NCI-H146 (cell line): ENCODE measurements at regions not wholly inside any gene's neighbourhood (a gene's known extent, or its start where the extent isn't known, plus 50 kb on each side); places are given as distances from the start of the nearest gene placed in this dataset.
A peak's percentile ranks its signal among the peaks of the same experiment; 100 is the strongest.
"Not testable (repeated sequence)": the region's sequence is repeated elsewhere in the genome, so short reads cannot be mapped to it uniquely, and the experiment has no call there.

Experiments used
- DNase-seq: peaks from one replicate; lab custom pipeline; 2025; lab: John Stamatoyannopoulos, UW

DNA sequence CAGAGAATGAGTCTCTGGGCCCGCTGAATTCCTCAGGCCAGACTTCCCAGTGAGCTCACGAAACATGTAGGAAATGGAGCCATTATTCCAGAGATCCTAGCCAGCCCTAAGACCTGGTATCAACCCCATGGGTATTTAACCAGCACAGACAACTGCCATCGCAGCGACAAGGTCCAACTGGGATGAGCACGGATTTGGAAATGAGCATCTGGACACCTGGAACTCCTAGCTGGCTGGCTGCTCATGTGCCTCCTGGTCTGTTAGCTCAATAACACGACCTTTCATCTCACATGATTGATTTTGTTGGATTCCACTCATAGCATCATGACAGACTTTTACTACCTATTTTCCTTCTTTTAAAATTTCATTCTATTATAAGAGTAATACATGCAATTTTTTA lies 51.0 kb downstream of the POU3F3 start:
- DNase-seq: no peak

DNA sequence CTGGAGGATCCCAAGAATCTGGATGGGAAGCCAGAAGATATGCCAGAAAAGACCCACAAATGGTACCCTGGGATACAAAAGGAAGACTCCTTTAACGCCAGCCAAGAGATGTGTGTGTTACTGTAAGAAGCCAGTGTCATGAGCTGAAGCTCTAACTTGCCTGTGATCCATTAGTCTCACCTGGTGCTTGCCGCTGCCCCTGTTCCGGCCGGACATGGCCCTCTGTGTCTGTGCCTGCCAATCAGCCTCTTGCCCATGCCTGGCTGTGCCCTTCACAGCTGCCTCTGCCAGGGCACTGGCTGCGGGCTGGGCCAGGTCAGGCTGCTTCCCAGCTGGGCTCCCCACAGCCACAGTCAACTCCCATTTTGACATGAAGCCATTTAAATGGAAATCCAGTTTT lies 55.4 kb downstream of the POU3F3 start:
- no peak for DNase-seq

DNA sequence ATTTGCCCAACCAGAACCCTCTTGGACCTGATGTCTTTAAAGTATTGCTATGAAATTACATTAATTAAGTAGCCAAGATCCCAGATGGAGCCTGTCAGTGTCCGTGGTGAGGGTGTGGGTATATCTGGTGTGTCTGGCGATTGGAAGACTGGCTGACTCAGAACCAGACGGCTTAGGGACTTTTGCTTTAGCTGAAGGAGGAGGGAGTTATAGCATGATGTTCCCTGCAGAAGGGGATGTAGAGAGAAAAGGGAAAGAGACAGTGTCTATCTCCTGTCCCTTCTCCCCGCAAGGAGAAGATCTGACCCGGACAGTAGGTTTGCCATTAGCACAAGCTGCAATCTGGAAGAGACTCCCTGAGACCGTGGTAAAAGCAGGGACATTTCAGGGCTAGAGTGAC lies 60.6 kb downstream of the POU3F3 start:
- no peak for DNase-seq

DNA sequence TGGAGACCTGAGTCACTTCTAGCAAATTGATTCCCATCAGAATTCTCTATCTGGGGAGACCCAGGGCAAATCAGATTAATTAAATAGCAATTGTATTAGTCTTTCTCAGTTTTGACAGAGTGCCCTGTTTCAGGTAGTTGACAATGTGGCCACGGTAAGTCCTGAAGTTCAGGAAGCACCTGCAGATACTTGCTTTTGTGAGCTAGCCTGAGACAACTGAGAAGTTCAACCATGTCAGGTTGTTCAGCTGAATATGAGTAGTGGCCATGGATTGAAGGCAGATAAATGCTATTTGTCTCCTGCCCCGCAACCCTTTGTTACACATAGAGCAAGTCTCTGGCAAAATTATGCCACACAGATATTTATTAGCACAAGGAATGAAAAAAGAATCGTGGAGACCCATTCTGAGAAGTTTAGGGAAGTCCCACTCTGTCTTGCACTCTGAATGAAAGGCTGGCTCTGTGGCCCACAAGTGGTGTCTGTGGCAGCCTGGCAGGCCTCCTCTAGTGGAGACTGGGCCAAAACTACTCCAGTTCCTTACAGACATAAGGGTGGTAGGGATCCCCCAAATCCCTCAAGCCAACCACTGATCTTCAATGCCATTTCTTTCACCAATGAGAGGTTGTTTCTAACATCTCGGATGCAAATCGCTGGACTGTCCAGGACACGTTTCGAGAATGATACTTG lies 61.3 kb downstream of the POU3F3 start:
- DNase-seq: no peak

DNA sequence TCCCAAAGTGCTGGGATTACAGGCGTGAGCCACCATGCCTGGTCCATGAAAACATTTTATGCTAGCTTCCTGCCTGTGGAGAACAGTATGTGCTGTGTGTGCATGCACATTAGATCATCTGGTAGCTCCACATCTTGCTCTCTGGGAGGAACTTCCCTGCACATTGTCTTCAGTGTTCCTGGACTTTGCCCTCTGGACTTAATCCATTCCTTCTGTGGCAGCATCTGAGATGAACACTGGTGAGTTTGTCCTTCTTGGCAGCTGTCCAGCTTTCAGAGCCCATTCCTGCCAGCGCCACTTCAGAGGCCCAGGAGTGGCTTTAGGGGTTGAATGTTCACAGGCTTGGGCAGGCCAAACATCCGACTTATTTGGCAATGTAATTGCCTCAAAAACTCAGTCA lies 65.2 kb downstream of the POU3F3 start:
- no peak for DNase-seq

DNA sequence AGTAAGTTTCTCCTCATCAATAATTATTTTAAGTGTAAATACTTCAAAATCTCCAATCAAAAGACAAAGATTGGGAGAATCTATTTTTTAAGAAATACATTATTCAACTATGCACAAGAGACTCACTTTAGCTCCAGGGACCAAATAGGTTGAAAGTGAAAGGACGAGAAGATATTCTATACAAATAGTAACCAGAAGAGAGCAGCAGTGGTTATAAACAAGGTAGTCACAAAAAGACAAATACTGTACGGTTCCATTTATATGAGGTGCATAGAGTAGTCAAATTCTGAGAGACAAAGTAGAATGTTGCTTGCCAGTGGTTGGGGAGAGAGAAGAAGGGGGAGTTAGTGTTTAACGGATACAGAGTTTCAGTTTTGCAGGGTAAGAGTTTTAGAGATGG lies 69.8 kb downstream of the POU3F3 start:
- DNase-seq: no peak

DNA sequence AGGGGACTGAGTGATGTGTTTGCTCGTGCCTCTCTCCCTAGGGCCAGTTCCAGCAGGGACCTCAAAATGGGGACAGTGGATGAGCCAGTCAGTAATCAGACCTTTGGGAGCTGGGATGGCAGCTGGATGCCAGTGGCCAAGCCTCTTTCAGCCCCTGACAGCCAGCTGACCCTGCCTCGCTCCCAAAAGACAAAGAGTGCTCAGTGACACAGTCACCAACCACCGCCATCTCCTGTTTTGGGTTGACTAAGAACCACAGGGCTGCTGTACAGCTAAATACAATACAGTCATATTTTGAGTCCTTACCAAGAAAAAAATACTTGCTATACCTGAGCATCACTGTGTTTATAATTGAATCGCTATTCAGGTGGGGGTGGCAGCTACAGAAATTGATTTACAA lies 75.7 kb downstream of the POU3F3 start:
- DNase-seq: no peak

DNA sequence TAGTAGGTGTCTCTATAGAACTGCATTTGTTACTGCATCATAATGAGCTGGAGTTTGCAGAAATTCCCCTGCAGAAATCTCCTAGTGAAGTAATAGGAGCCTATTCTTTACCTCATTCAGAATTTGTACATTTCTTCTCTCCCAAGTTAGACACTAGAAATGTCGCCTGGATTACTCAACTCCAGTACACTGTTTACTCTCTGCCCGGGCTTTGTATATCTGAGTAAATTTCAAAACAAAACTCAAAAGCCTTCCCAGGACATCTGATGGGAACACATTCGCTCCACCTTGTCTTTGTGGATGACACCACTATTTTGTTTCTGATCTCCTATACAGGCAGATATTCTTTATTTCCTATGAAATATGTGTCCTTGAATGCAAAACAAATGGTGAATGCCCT lies 76.8 kb downstream of the POU3F3 start:
- DNase-seq: no peak

DNA sequence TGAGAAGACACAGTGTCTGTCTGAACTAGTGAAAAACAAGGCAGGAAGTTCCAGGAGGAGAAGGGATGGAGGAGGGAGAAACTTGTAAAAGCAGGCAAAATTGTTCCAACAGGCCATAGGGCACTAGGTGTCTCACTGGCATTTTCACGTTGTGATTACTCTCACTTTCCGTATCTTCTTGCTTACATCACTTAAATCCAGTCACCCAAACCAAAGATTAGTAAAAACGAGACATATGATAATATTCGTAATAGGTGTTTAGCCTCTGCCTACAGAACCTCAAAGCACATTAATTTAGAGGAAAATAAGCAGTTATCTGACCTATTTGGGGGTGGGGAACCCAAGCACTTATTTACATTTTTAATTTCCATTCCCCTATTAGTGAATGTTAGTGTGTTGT lies 78.3 kb downstream of the POU3F3 start:
- DNase-seq: no peak

DNA sequence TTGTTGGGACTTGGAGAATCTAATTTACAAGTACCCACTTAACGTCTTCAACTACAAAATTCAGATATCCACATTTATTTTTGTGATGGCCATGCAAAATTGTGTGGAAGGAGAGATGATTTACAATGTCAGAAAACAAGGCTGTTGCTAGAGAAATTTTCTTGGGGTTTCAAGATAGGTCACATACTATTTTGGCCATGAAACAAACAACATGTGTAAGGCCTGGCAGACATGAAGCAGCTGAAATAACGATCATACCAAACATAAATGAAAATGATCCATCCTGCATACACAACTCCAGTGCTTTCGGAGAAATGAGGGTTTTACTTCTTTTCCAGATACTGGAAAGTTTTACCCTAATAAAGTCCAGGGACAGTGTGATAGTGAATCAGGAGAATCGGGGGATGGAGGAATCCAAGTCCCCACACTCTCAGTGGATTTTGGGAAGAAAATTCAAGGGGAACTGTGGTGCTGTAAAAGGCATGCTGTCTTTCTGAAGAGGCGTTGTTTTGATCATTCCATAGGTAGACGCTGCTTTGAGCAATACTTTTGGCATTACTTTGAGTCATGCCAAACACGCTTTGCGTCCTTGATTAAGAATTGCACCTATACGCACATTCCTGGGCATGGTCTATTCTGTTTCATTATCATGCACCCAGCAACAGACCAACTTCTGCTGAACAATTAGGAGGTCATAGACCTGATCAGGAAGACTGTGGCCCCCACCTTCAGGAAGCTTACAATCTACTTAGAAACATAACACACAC lies 79.4 kb downstream of the POU3F3 start:
- no peak for DNase-seq

DNA sequence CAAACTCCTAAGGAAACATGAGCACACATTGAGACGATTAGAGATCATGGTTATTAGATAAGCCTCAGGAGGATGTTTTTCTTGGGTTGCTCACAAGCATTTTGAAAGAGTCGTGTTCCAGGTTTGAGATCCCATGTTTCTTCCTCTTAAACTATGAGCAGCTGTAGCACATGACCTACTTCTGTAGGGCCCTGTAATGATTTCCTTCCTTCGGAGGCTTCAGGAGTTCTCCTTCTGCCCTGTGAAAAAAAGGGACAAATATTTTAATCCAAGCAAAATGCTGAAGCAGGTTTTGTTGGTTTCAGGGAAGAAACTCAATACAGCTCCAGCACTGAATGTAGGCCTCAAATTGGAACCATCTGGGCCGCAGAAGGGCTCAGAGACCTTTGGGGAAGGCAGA lies 82.6 kb downstream of the POU3F3 start:
- no peak for DNase-seq

DNA sequence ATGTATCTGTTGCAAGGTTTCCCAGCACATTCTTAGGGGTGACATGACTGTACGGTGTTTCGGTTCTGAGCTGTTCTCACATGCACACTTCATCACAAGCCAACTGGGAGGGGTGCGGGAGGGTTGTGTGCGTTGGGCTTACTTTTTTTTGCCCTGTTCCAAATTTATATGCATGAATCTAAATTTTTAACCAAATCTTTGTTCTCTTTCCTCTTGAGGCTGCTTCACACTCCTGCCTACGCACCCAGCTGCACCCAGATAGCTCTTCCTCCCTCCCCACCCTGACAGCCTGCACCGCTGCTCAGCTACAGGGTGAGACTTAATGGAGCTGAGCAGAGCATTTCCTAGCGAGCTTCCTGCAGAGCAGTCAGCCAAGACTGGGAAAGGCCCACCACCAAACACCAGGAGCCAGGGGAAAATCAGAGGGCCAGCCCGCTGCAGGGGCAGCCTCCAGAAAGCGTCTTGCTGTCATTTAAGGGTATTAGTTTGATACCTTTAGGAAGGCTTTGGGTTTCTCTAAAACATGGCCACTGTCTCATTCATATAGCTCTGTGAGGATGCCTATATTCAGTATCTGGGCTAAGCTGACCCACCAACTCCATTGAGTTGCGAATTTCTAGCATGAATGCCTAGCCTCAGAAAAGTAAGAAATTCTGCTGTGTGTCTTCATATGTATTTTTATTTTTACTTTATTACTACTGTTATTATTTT lies 84.5 kb downstream of the POU3F3 start:
- no peak for DNase-seq

DNA sequence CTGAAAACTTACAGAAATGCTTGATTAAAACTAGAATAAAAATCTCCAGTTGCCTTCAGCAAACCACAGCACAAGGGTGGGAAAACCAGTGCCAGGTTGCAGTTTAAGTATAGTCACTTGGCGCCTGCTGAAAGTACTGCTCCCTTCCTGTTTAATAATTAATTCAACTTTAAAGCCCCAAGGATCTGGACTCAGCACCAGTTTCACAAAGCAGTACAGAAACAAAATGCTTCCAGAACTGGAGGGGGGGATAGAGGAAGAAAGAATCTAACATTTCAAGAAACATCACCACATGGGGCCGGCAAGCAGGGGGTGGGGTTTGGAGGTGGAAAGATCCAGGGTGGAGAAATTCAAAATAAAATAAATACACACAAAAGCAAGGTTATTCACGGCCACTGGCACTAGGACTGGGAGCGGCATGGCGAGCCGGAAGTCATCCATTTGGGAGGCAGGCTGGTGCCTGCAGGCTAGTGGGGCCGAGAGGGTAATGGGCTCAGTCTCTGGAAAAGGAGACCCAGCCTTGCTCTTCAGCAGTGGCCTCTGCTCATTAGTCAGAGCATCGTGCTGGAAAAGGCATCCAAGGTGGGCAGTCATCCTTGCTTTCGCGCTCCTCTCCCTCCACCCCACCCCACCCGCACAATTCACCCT lies 85.8 kb downstream of the POU3F3 start:
- DNase-seq: peak; percentile 5

DNA sequence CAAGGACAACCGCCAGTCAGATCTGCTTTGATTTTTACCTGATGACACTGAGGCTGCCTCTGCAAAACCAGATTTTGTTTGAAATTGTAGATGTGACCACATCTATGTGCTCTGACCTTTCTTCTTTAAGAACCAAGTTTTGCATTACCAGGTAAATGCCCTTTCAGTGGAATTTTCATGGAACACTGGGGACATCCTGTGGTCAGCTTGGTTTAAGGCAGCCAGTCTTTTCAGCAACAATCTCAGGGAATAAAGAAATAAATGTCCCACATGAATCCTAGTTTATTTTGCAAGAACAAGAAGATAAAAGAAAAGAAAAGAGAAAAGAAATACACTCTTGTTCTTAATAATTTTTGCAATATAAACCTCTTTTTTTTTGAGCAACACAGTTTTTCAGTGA lies 90.6 kb downstream of the POU3F3 start:
- no peak for DNase-seq

DNA sequence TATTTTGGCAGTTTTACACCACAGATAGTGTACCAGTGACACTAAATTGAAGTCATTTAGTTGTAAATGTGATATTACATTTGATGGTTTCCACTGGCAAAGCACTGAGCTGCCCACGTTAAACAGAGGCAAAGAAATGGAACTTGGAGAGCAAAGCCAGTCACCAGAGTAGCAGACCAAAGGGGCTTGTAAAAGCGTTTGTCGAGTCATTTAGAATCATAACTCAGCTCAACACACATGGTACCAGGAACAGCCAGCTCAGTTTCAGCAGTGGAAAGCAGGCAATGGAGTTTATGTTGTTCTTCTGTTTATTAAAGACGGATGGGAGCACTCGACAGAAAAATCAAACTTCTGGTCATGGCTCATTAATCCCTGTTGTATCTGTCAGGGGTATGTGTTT lies 91.2 kb downstream of the POU3F3 start:
- DNase-seq: no peak

DNA sequence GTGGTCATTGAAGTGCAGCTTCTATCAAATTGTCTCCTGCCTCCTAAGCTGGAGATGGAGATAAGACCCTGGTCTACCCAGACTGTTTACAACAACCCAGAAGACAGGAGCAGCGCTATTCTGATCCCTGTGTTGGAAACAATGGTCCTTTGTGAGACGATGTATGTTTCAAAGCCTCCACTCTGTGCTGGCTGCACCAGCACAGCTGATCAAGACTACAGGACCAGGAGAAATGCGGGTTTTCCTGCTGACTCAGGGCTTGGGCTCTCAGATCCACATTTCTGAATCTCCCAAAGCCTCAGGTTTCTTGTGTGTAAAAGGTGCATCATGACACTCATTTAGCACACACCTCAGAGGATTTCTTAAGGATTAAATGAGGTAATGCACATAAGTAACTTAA lies 92.0 kb downstream of the POU3F3 start:
- DNase-seq: no peak

DNA sequence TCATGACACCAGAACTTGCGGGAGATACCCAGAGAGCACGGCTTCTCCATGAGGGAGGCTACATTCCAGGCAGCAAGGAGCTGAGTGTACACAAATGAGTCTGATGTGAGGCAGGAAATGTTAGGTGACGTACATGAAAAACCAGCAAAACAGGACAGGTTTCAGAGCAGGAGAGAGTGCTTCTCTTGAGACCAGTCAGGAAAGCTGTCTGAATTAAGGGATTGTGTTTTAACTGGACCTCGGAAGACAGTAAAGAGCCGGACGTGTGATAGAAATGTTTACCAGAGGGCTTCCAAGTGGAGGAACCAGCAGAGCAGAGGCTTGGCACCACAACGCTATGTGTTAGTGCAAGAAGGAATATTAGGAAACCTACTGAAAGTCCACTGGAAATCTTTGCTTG lies 90.4 kb upstream of the MRPS9 start:
- not testable (repeated sequence) for DNase-seq

DNA sequence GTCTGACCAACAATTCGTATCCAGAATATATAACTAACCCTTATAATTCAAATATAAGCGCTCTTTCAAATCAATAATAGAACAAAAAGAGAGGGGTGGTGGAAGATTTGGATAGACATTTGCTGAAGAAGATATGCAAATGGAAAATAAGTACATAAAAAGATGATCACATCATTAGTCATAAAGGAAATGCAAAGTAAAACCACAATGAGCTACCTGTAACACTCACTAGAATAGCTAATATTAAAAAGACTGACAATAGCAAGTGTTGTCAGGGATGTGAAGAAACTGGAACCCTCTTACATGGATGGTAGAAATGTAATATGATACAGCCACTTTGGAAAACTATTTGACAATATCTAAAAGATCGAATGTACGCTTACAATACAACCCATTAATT lies 84.9 kb upstream of the MRPS9 start:
- no peak for DNase-seq

DNA sequence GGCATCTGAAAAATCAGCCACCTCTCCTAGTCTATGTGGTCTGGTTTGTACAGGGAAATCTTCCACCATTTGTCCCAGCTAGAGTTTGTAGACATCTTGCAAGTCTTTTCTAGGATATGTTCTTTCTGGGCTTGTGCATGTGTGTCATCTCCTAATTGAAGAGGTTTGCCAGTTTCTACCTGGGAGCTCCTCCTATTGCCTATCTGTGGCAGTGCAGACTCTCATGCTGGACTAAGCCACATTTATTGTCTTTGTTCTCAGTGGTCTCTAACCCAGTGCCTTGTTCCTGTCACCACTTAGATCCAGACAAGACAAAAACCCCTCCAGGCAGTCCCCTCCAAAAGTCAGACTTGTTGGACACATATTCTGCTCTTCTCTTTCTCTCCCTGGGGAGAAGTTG lies 72.0 kb upstream of the MRPS9 start:
- DNase-seq: no peak

DNA sequence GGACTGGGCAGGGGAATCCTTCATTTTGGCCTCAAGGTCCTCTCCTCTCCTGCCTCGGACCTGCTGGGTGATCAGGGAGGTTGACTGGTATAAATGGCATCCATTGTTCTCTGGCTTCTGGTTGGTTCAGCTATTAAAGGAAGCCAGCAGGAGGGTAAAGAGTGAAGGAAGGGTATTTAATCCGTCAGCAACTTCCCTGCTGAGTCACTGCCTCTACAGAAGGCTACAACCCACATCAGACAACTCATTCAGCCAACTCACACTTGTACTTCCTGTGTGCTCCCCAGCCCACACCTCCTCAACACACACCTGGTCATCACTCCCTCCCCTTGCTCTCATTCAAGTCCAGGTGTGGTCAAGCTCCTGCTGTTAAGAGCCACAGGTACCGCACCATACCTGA lies 68.3 kb upstream of the MRPS9 start:
- DNase-seq: peak; percentile 5

DNA sequence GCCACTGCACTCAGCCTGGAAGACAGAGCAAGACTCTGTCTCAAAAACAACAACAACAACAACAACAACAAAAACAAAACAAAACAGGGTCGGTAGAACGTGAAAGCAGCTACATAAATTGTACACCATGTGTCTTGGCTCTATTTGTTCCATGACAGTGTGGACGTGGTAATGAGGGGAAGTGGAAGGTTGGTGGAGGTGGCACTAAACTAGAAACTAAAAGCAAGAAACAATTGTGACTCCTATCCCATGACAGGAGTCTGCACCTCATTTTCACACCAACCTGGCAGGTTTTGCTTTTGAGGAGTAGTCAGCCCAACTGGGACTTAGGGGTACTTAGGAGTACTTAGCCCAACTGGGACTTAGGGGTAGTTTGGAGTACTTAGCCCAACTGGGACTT lies 62.5 kb upstream of the MRPS9 start:
- DNase-seq: no peak

DNA sequence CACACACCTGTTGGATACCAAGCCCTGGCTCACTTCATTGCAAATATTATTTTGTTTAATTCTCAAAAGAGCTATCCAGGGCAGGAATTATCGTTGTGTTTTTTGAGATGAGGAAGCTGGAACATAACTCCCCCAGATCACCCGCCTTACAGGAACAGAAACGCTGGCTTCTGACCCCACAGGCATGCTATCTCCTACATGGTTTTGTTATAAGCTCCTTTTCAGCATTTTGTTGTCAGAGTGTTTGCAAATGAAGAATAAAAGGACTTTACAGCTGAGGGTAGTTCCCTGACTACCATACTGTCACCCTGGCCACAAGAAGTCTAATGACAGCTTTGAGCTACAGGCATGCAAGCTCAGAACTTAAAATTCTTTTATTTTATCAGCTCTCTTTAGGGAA lies 62.0 kb upstream of the MRPS9 start:
- DNase-seq: no peak

DNA sequence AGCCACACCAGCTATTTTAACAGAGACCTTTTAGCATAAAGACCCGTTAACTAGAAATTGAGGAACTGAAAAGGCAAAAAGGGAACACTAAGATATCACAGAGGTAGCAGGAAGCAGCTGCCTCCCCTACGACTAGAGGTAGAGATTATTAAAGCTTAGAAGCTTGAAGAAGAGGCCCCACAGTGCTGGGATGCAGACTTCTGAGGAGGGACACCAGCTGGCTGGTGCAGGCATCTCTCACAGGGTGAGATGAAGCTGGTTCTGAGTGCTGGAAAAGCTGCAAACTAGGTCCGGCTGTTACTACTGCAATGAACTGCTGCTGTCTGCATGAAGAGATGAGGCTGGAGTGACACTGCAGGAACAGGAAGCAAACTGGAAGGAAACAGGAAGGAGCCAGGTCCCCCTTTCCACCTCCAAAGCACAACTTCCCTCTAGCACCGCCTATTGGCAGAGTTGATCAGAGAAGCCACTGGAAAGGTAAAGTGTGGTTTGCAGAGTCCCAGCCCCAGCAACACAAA lies 61.2 kb upstream of the MRPS9 start:
- DNase-seq: no peak
